Fibroblast of skin of back (primary cell): ENCODE measurements at regions not wholly inside any gene's neighbourhood (a gene's known extent, or its start where the extent isn't known, plus 50 kb on each side); places are given as distances from the start of the nearest gene placed in this dataset.
A peak's percentile ranks its signal among the peaks of the same experiment; 100 is the strongest.
"Not testable (repeated sequence)": the region's sequence is repeated elsewhere in the genome, so short reads cannot be mapped to it uniquely, and the experiment has no call there.

Experiments used
- DNase-seq: peaks from one replicate; pipeline ENCODE4 v3.0.0-alpha.2; 2013

- DNase-seq, result no peak
These were observed 213.1 kb downstream of the CXCL12 start for GRCh38 chr10:44171765-44172164.

GRCh38 chr10:44168478-44168877, 216.4 kb downstream of the CXCL12 start:
- DNase-seq, result no peak

GRCh38 chr10:44167752-44168151, 217.1 kb downstream of the CXCL12 start:
- no peak for DNase-seq

GRCh38 chr10:44166441-44166840, 218.5 kb downstream of the CXCL12 start:
- DNase-seq, result no peak

GRCh38 chr10:44164251-44164956, 220.5 kb downstream of the CXCL12 start:
- no peak for DNase-seq

GRCh38 chr10:44161184-44161583, 223.7 kb downstream of the CXCL12 start:
- DNase-seq, result no peak

- DNase-seq, result no peak
These were observed 227.3 kb downstream of the CXCL12 start for GRCh38 chr10:44157574-44157973.

- DNase-seq, result no peak
These were observed 229.9 kb downstream of the CXCL12 start for GRCh38 chr10:44154956-44155355.

GRCh38 chr10:44153918-44154670, 230.8 kb downstream of the CXCL12 start:
- DNase-seq, result no peak

- no peak for DNase-seq
These were observed 241.3 kb downstream of the CXCL12 start for GRCh38 chr10:44143556-44143955.

- no peak for DNase-seq
These were observed 252.3 kb downstream of the CXCL12 start for GRCh38 chr10:44132361-44133289.

- no peak for DNase-seq
These were observed 258.6 kb downstream of the CXCL12 start for GRCh38 chr10:44126291-44126717.

- DNase-seq, result peak; percentile 70
These were observed 259.0 kb downstream of the CXCL12 start for GRCh38 chr10:44125879-44126278.

GRCh38 chr10:44118500-44118899, 266.4 kb downstream of the CXCL12 start:
- DNase-seq, result no peak

GRCh38 chr10:44116474-44116873, 268.4 kb downstream of the CXCL12 start:
- DNase-seq, result peak; percentile 11

GRCh38 chr10:44115516-44115915, 269.4 kb downstream of the CXCL12 start:
- DNase-seq, result no peak

- DNase-seq, result no peak
These were observed 270.5 kb downstream of the CXCL12 start for GRCh38 chr10:44114441-44114840.

GRCh38 chr10:44112280-44112679, 272.6 kb downstream of the CXCL12 start:
- DNase-seq, result not testable (repeated sequence)

- no peak for DNase-seq
These were observed 279.2 kb downstream of the CXCL12 start for GRCh38 chr10:44105696-44106095.

- DNase-seq, result no peak
These were observed 282.1 kb downstream of the CXCL12 start for GRCh38 chr10:44102726-44103255.

GRCh38 chr10:44101082-44101481, 283.8 kb downstream of the CXCL12 start:
- no peak for DNase-seq

GRCh38 chr10:44099511-44099910, 285.4 kb downstream of the CXCL12 start:
- no peak for DNase-seq

- not testable (repeated sequence) for DNase-seq
These were observed 288.7 kb downstream of the CXCL12 start for GRCh38 chr10:44096217-44096616.
